ENCODE measurements at regions not wholly inside any gene's neighbourhood (a gene's known extent, or its start where the extent isn't known, plus 50 kb on each side); places are given as distances from the start of the nearest gene placed in this dataset.

GRCh38 chr13:68009546-68009945 is 779.4 kb upstream of the PCDH9 start:
- no peak for TF ChIP-seq JUND (IDR thresholded peaks at IDR 0.05; ENCODE audit: low read length)
- no peak for TF ChIP-seq NANOG (IDR thresholded peaks at IDR 0.05; ENCODE audit: insufficient read depth, low read depth, low read length, poor library complexity, severe bottlenecking)
- no peak for TF ChIP-seq PHF8 (conservative IDR thresholded peaks at IDR 0.05; ENCODE audit: low read depth, low read length)
- no peak for TF ChIP-seq YY1 (IDR thresholded peaks at IDR 0.05; ENCODE audit: low read depth, low read length)
- no peak overlapping the region for H4K5ac ChIP-seq (ENCODE audit: insufficient read length, low read depth, low read length)
- POLR2A ChIA-PET (ENCODE audit: partially characterized antibody) = no interaction called here

More at GRCh38 chr13:68009546-68009945, 779.4 kb upstream of the PCDH9 start:
- Histone ChIP-seq H2BK5ac (ENCODE audit: low read depth, low read length) (no peak overlapping the region), H3K4me2 (ENCODE audit: insufficient read depth in 1 of 2, low read depth in 2 of 2, low read length in 2 of 2) (no peak overlapping the region), H3K9ac (replicated peaks in 1 of 4; ENCODE audit: extremely low read depth in 1 of 4, low read depth in 3 of 4, low read length in 3 of 4) (no peak overlapping the region), H2AFZ (ENCODE audit: low read length) (no peak overlapping the region), H3K4me1 (replicated peaks in 1 of 4; ENCODE audit: control insufficient read depth in 3 of 4, insufficient read depth in 4 of 4, low read length in 3 of 4) (no peaks in the 10 kb centered on the region), H3K4ac (replicated peaks; ENCODE audit: insufficient read length, low read depth, low read length) (no peak overlapping the region), H2BK120ac (replicated peaks; ENCODE audit: low read depth, low read length) (no peak overlapping the region), H3K27me3 (replicated peaks in 1 of 4; ENCODE audit: control insufficient read depth in 3 of 4, extremely low read depth in 1 of 4, insufficient read depth in 3 of 4, low read length in 3 of 4) (no peaks in the 10 kb centered on the region), H3K9me3 (ENCODE audit: insufficient read depth in 2 of 2, low read depth in 1 of 2, low read length in 1 of 2) (peaks cover 0 to 3% of the 10 kb centered on the region in 2 experiments; a peak in 1 of 4 replicates), H3K18ac (ENCODE audit: extremely low read depth, low read length) (no peak overlapping the region), H3K56ac (replicated peaks; ENCODE audit: insufficient read length, low read depth, low read length) (no peak overlapping the region), H3K23me2 (ENCODE audit: low read depth, low read length) (no peaks in the 10 kb centered on the region), H2AK5ac (ENCODE audit: low read depth, low read length) (no peak overlapping the region), H2BK20ac (ENCODE audit: low read length) (no peak overlapping the region), H2BK15ac (ENCODE audit: low read length) (no peak overlapping the region), H4K8ac (ENCODE audit: extremely low read depth, insufficient read depth, low read length) (no peak overlapping the region), H3K79me2 (ENCODE audit: control insufficient read depth in 1 of 2, insufficient read depth in 2 of 2, low read length in 2 of 2) (no peaks in the 10 kb centered on the region), H3K27ac (ENCODE audit: low read depth, low read length) (no peak overlapping the region), H3K36me3 (ENCODE audit: control insufficient read depth in 2 of 4, insufficient read depth in 4 of 4, low read length in 3 of 4) (no peaks in the 10 kb centered on the region), H4K91ac (replicated peaks; ENCODE audit: insufficient read length, low read length) (no peak overlapping the region), H2BK12ac (ENCODE audit: low read depth, low read length) (no peak overlapping the region), H3K4me3 (ENCODE audit: extremely low read depth in 1 of 4, insufficient read depth in 2 of 4, low read depth in 3 of 4, low read length in 4 of 4) (no peak overlapping the region), H3K79me1 (ENCODE audit: low read depth, low read length) (no peaks in the 10 kb centered on the region), H4K20me1 (replicated peaks in 1 of 2; ENCODE audit: control insufficient read depth in 1 of 2, insufficient read depth in 2 of 2, low read length in 2 of 2) (no peaks in the 10 kb centered on the region), H3K14ac (ENCODE audit: insufficient read length) (no peak overlapping the region), H3K23ac (ENCODE audit: insufficient read length) (no peak overlapping the region)
- no peak for FAIRE-seq
- DNase-seq (ENCODE audit: low read depth in 1 of 2, low spot score in 2 of 2) = no peak
- CTCF ChIA-PET (ENCODE audit: partially characterized antibody) = no interaction called here
- 90% methylated on average over 3 of the region's 3 CpGs; no CpG with 5 or more reads in 1 of the 2 experiments for WGBS, 2 experiments (ENCODE audit: extremely low coverage in 1 of 2, insufficient coverage in 1 of 2, insufficient read length in 1 of 2, insufficient replicate concordance in 2 of 2, low coverage in 1 of 2, low lambda C conversion rate in 2 of 2, missing lambda C conversion rate in 1 of 2)

All from H1 (cell line).